Small intestine (tissue), 7 donors: ENCODE measurements at regions not wholly inside any gene's neighbourhood (a gene's known extent, or its start where the extent isn't known, plus 50 kb on each side); places are given as distances from the start of the nearest gene placed in this dataset.

Experiments
- DNase-seq, 2 donors: peaks; one replicate each; pipeline versions ENCODE4 v3.0.0 to v3.0.0-alpha.2; 2013
- FAIRE-seq: peaks from 2 replicates; lab custom pipeline; 2012; peaks lifted over from hg19 to GRCh38; lab: Jason Lieb, UNC
- H3K27ac ChIP-seq, 3 donors: one replicate each; pipeline ENCODE4 v1.5.1; 2013; ENCODE audit warnings: low read length in 2 of 3, mild to moderate bottlenecking in 2 of 3, control low read depth in 1 of 3, inconsistent platforms in 1 of 3, low read depth in 1 of 3, moderate library complexity in 1 of 3
- H3K27me3 ChIP-seq, 3 donors: one replicate each; pipeline ENCODE4 v1.6.1; 2013; ENCODE audit warnings: low read length in 3 of 3, inconsistent platforms in 1 of 3; ENCODE audit not compliant: control insufficient read depth in 3 of 3, insufficient read depth in 3 of 3
- H3K36me3 ChIP-seq, 3 donors: one replicate each; pipeline ENCODE4 v1.6.1; 2013; ENCODE audit warnings: low read length in 3 of 3, inconsistent platforms in 1 of 3, low read depth in 1 of 3, mild to moderate bottlenecking in 1 of 3, moderate library complexity in 1 of 3; ENCODE audit not compliant: control insufficient read depth in 3 of 3, insufficient read depth in 2 of 3
- H3K4me1 ChIP-seq, 3 donors: one replicate each; pipeline ENCODE4 v1.6.1; 2013; ENCODE audit warnings: low read length in 2 of 3, inconsistent platforms in 1 of 3, low read depth in 1 of 3, mild to moderate bottlenecking in 1 of 3, moderate library complexity in 1 of 3; ENCODE audit not compliant: control insufficient read depth in 3 of 3, insufficient read depth in 2 of 3
- H3K4me3 ChIP-seq, 3 donors: one replicate each; pipeline ENCODE4 v1.5.1; 2013; ENCODE audit warnings: low read length in 3 of 3, control low read depth in 1 of 3, inconsistent platforms in 1 of 3, low read depth in 1 of 3, mild to moderate bottlenecking in 1 of 3, moderate library complexity in 1 of 3
- H3K9me3 ChIP-seq, 2 donors: one replicate each; pipeline ENCODE4 v1.6.1; 2013; ENCODE audit warnings: low read depth in 1 of 2, low read length in 1 of 2; ENCODE audit not compliant: control insufficient read depth in 2 of 2, insufficient read depth in 1 of 2
- WGBS, 3 donors: extraction: QIAGEN DNeasy Blood & Tissue Kit; methylation state at CpG; one replicate each; pipeline ENCODE4 v1.1.7; 2013; 5-methylcytosine and 5-hydroxymethylcytosine counted together
- donor health status: healthy with polysubstance abuse.
- donor health status: control.
- donor health status: control.
- donor health status: Bipolar disorder and iron deficiency.
- donor health status: healthy.

- Histone ChIP-seq H3K9me3 (no peaks in the 10 kb centered on the region), H3K4me1 (peaks cover 4 to 10% (median 7%) of the 10 kb centered on the region in 3 donors), H3K27ac (peak overlapping the region in 1 of 3 donors; percentile 58), H3K27me3 (no peaks in the 10 kb centered on the region), H3K4me3 (no peak overlapping the region), H3K36me3 (no peaks in the 10 kb centered on the region)
- 81 to 89% (median 85%) methylated on average over 6 of the region's 6 CpGs for WGBS, 3 donors
- no peak for DNase-seq
- no peak for FAIRE-seq
Observed at GRCh38 chr3:4897765-4898453, 81.3 kb upstream of the BHLHE40 start.

GRCh38 chr3:4898454-4899313, 80.6 kb upstream of the BHLHE40 start:
- no peak for FAIRE-seq

GRCh38 chr3:4899710-4900109, 79.5 kb upstream of the BHLHE40 start:
- FAIRE-seq (no peak), DNase-seq (peak; percentile 24 to 87)
- Histone ChIP-seq H3K4me1 (peaks cover 4 to 10% (median 7%) of the 10 kb centered on the region in 3 donors), H3K27ac (peak overlapping the region in 2 of 3 donors; percentile 46 to 88), H3K36me3 (no peaks in the 10 kb centered on the region), H3K9me3 (no peaks in the 10 kb centered on the region), H3K27me3 (no peaks in the 10 kb centered on the region), H3K4me3 (no peak overlapping the region)
- 28 to 62% (median 38%) methylated on average over 6 of the region's 6 CpGs for WGBS, 3 donors

More at GRCh38 chr3:4898454-4899313, 80.6 kb upstream of the BHLHE40 start:
- H3K4me1 ChIP-seq, result peaks cover 4 to 10% (median 7%) of the 10 kb centered on the region in 3 donors
- H3K27me3 ChIP-seq, result no peaks in the 10 kb centered on the region
- DNase-seq, result peak in 1 of 2 donors; percentile 50
- no peaks in the 10 kb centered on the region for H3K9me3 ChIP-seq
- H3K27ac ChIP-seq, result peak overlapping the region in 1 of 3 donors; percentile 58
- H3K36me3 ChIP-seq, result no peaks in the 10 kb centered on the region
- WGBS, 3 donors, result 39 to 59% (median 52%) methylated on average over 6 of the region's 6 CpGs
- H3K4me3 ChIP-seq, result no peak overlapping the region

GRCh38 chr3:4900298-4900697, 78.9 kb upstream of the BHLHE40 start:
- H3K4me1 ChIP-seq, result peaks cover 4 to 12% (median 7%) of the 10 kb centered on the region in 3 donors
- FAIRE-seq (no peak), DNase-seq (no peak)
- WGBS, 3 donors, result 94 to 97% (median 95%) methylated on average over 4 of the region's 4 CpGs
- no peak overlapping the region for H3K4me3 ChIP-seq
- H3K36me3 ChIP-seq, result no peaks in the 10 kb centered on the region
- H3K27me3 ChIP-seq, result no peaks in the 10 kb centered on the region
- peak overlapping the region in 1 of 3 donors; percentile 88 for H3K27ac ChIP-seq
- no peaks in the 10 kb centered on the region for H3K9me3 ChIP-seq

- no peak for FAIRE-seq
- Histone ChIP-seq H3K4me3 (no peak overlapping the region), H3K4me1 (peaks cover 0 to 13% (median 2%) of the 10 kb centered on the region in 3 donors), H3K27ac (no peak overlapping the region), H3K36me3 (no peaks in the 10 kb centered on the region), H3K9me3 (no peaks in the 10 kb centered on the region), H3K27me3 (no peaks in the 10 kb centered on the region)
- peak in 1 of 2 donors; percentile 59 for DNase-seq
- 11 to 46% (median 38%) methylated on average over 9 of the region's 9 CpGs for WGBS, 3 donors
Observed at GRCh38 chr3:4904811-4905695, 74.2 kb upstream of the BHLHE40 start.

GRCh38 chr3:4906107-4906621, 73.1 kb upstream of the BHLHE40 start:
- no peaks in the 10 kb centered on the region for H3K9me3 ChIP-seq
- DNase-seq, result peak in 1 of 2 donors; percentile 82
- H3K36me3 ChIP-seq, result no peaks in the 10 kb centered on the region
- 1 to 27% (median 18%) methylated on average over 3 of the region's 3 CpGs for WGBS, 3 donors
- no peak for FAIRE-seq
- H3K4me1 ChIP-seq, result peaks cover 0 to 11% (median 0%) of the 10 kb centered on the region in 3 donors
- no peak overlapping the region for H3K4me3 ChIP-seq
- H3K27ac ChIP-seq, result no peak overlapping the region
- H3K27me3 ChIP-seq, result no peaks in the 10 kb centered on the region

- no peak overlapping the region for H3K27ac ChIP-seq
- WGBS, 3 donors, result 80 to 97% (median 88%) methylated on average over 1 of the region's 1 CpG
- no peaks in the 10 kb centered on the region for H3K36me3 ChIP-seq
- peaks cover 0 to 11% (median 0%) of the 10 kb centered on the region in 3 donors for H3K4me1 ChIP-seq
- no peaks in the 10 kb centered on the region for H3K27me3 ChIP-seq
- H3K4me3 ChIP-seq, result no peak overlapping the region
- FAIRE-seq (no peak), DNase-seq (no peak)
- no peaks in the 10 kb centered on the region for H3K9me3 ChIP-seq
Observed at GRCh38 chr3:4907050-4907449, 72.2 kb upstream of the BHLHE40 start.
